MCF 10A (cell line): ENCODE measurements at regions not wholly inside any gene's neighbourhood (a gene's known extent, or its start where the extent isn't known, plus 50 kb on each side); places are given as distances from the start of the nearest gene placed in this dataset.

Experiments
- BruUV-seq: library from RNA; stranded (reverse); fragments of 400-500 nt; replicated peaks from 2 replicates; lab custom pipeline; 2021; lab: Mats Ljungman, UMichigan
- CTCF ChIA-PET: fragments of 300-600 bp; sonication (Branson Sonifier 250); formaldehyde crosslinking; extraction: SDS; loops from one replicate; lab custom pipeline; 2021; ENCODE audit warnings: antibody characterized with exemption, inconsistent platforms; lab: Yijun Ruan, JAX
- POLR2A ChIA-PET: fragments of 300-600, 350-650 bp; sonication (Branson Sonifier 250); formaldehyde crosslinking; extraction: SDS; loops from one replicate; lab custom pipeline; 2020; ENCODE audit warnings: antibody characterized with exemption, inconsistent platforms; lab: Yijun Ruan, JAX
- DNase-seq: peaks from one replicate; pipeline ENCODE4 v3.0.0-alpha.2; 2018; ENCODE audit not compliant: unreplicated experiment
- H3K27ac Mint-ChIP-seq: one replicate; pipeline ENCODE4 v1.8.0; 2022; ENCODE audit warnings: mild to moderate bottlenecking, low read depth, mixed read lengths; ENCODE audit not compliant: unreplicated experiment
- H3K27me3 Mint-ChIP-seq: one replicate; pipeline ENCODE4 v1.8.0; 2022; ENCODE audit warnings: mixed read lengths; ENCODE audit not compliant: insufficient read depth, unreplicated experiment
- H3K36me3 Mint-ChIP-seq: one replicate; pipeline ENCODE4 v1.8.0; 2022; ENCODE audit warnings: mild to moderate bottlenecking, moderate library complexity, mixed read lengths; ENCODE audit not compliant: insufficient read depth, unreplicated experiment
- H3K4me1 Mint-ChIP-seq: one replicate; pipeline ENCODE4 v1.8.0; 2022; ENCODE audit warnings: mixed read lengths; ENCODE audit not compliant: insufficient read depth, unreplicated experiment
- H3K4me3 Mint-ChIP-seq: one replicate; pipeline ENCODE4 v1.8.0; 2022; ENCODE audit warnings: mild to moderate bottlenecking, moderate library complexity, mixed read lengths; ENCODE audit not compliant: unreplicated experiment
- H3K9me3 Mint-ChIP-seq: one replicate; pipeline ENCODE4 v1.8.0; 2022; ENCODE audit warnings: mixed read lengths; ENCODE audit not compliant: unreplicated experiment
- CTCF ChIP-seq: fragments of 200-600 bp; IDR thresholded peaks from one replicate; pipeline ENCODE4 v1.8.0; 2022; ENCODE audit warnings: antibody characterized with exemption, mild to moderate bottlenecking; ENCODE audit not compliant: unreplicated experiment
- intact Hi-C: fragments of 100-400 bp; cut with micrococcal nuclease; formaldehyde crosslinking; loops from 2 replicates; pipeline ENCODE4 v1.14.1; 2022

GRCh38 chr17:56681561-56682266, 88.2 kb downstream of the NOG start:
- intact Hi-C loops, result no loop called here
- peaks cover 11% of the 10 kb centered on the region for H3K4me1 Mint-ChIP-seq
- POLR2A ChIA-PET, result interaction anchor here (3.7 kb wide), 1 partner anchor 17 kb away, joined by 13 read pairs; no protein-coding TSS in a partner anchor
- CTCF ChIA-PET, result interaction anchor here (1.1 to 1.4 kb wide), 3 partner anchors 12 to 98 kb away, joined by 3 to 4 read pairs (median 4); no protein-coding TSS in a partner anchor
- no peak for TF ChIP-seq CTCF
- no peaks in the 10 kb centered on the region for H3K9me3 Mint-ChIP-seq
- H3K4me3 Mint-ChIP-seq, result no peak overlapping the region
- no peaks in the 10 kb centered on the region for H3K36me3 Mint-ChIP-seq
- peak; percentile 71 for DNase-seq
- H3K27ac Mint-ChIP-seq, result no peak overlapping the region
- BruUV-seq, result no TSS peak
- no peaks in the 10 kb centered on the region for H3K27me3 Mint-ChIP-seq

GRCh38 chr17:56688151-56688550, 94.7 kb downstream of the NOG start:
- Mint-ChIP-seq H3K9me3 (no peaks in the 10 kb centered on the region), H3K4me1 (peaks cover 4% of the 10 kb centered on the region), H3K4me3 (no peak overlapping the region), H3K27ac (no peak overlapping the region), H3K36me3 (no peaks in the 10 kb centered on the region), H3K27me3 (no peaks in the 10 kb centered on the region)
- intact Hi-C loops, result no loop called here
- no TSS peak for BruUV-seq
- ChIA-PET POLR2A (no interaction called here), CTCF (interaction anchor here (0.9 kb wide), 1 partner anchor 95 kb away, joined by 4 read pairs; the partner anchor contains the start of gene NOG)
- DNase-seq, result no peak
- TF ChIP-seq CTCF, result no peak

GRCh38 chr17:56690441-56691291, 97.2 kb downstream of the NOG start:
- H3K9me3 Mint-ChIP-seq, result no peaks in the 10 kb centered on the region
- intact Hi-C loops, result no loop called here
- no peak for DNase-seq
- CTCF ChIA-PET, result interaction anchor here (0.6 to 1.3 kb wide), 5 partner anchors 12 to 249 kb away, joined by 3 to 5 read pairs (median 4); no protein-coding TSS in a partner anchor
- POLR2A ChIA-PET, result no interaction called here
- no peak for TF ChIP-seq CTCF
- H3K4me1 Mint-ChIP-seq, result no peaks in the 10 kb centered on the region
- no peaks in the 10 kb centered on the region for H3K27me3 Mint-ChIP-seq
- no peak overlapping the region for H3K4me3 Mint-ChIP-seq
- no peak overlapping the region for H3K27ac Mint-ChIP-seq
- H3K36me3 Mint-ChIP-seq, result no peaks in the 10 kb centered on the region
- no TSS peak for BruUV-seq

GRCh38 chr17:56694825-56695224, 101.3 kb downstream of the NOG start:
- TF ChIP-seq CTCF, result no peak
- intact Hi-C loops, result no loop called here
- peaks cover 13% of the 10 kb centered on the region for H3K4me1 Mint-ChIP-seq
- H3K27me3 Mint-ChIP-seq, result no peaks in the 10 kb centered on the region
- DNase-seq, result no peak
- no TSS peak for BruUV-seq
- ChIA-PET CTCF (interaction anchor here (0.5 to 2.9 kb wide), 2 partner anchors 9 to 21 kb away, joined by 3 to 12 read pairs; no protein-coding TSS in a partner anchor), POLR2A (no interaction called here)
- H3K36me3 Mint-ChIP-seq, result no peaks in the 10 kb centered on the region
- H3K27ac Mint-ChIP-seq, result no peak overlapping the region
- no peaks in the 10 kb centered on the region for H3K9me3 Mint-ChIP-seq
- no peak overlapping the region for H3K4me3 Mint-ChIP-seq
